ENCODE measurements at regions not wholly inside any gene's neighbourhood (a gene's known extent, or its start where the extent isn't known, plus 50 kb on each side); places are given as distances from the start of the nearest gene placed in this dataset.

DNA sequence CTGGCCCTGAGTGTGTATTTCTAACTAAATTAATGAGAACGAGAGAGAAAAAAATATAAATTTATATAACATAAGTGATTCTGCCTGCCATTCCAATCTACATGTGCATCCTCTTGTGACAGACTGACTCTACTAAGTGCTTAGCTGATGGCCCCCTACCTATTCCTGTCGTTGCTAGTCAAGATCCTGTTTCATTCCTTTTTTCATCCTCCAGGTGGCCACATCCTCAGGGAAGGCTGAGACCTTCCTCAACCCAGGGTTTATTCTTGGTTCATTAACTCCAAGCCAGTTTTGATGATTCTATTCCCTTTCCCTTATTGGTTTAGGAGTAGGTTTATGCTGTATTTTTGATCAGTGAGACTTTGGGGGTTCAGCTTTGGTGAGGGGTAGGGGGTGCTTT, 201.3 kb downstream of the C9orf152 start:
- TF ChIP-seq CHD4 (IDR thresholded peaks at IDR 0.05), result no peak
- TF ChIP-seq EED (IDR thresholded peaks at IDR 0.05; ENCODE audit: low read depth), result no peak
- no peak for TF ChIP-seq HDAC6 (IDR thresholded peaks at IDR 0.05; ENCODE audit: unreplicated experiment)
- TF ChIP-seq FOS (IDR thresholded peaks at IDR 0.05; ENCODE audit: borderline replicate concordance, extremely low read depth, insufficient read length), result no peak
- no peak for TF ChIP-seq POLR2AphosphoS5 (IDR thresholded peaks at IDR 0.05; ENCODE audit: low read length)
- TF ChIP-seq POLR2AphosphoS2 (IDR thresholded peaks at IDR 0.05; ENCODE audit: low read depth, low read length), result no peak
- TF ChIP-seq HCFC1 (IDR thresholded peaks at IDR 0.05; ENCODE audit: low read length), result no peak
- no peak for TF ChIP-seq RFX5 (IDR thresholded peaks at IDR 0.05; ENCODE audit: low read depth, low read length)
- TF ChIP-seq, protein P1, sequence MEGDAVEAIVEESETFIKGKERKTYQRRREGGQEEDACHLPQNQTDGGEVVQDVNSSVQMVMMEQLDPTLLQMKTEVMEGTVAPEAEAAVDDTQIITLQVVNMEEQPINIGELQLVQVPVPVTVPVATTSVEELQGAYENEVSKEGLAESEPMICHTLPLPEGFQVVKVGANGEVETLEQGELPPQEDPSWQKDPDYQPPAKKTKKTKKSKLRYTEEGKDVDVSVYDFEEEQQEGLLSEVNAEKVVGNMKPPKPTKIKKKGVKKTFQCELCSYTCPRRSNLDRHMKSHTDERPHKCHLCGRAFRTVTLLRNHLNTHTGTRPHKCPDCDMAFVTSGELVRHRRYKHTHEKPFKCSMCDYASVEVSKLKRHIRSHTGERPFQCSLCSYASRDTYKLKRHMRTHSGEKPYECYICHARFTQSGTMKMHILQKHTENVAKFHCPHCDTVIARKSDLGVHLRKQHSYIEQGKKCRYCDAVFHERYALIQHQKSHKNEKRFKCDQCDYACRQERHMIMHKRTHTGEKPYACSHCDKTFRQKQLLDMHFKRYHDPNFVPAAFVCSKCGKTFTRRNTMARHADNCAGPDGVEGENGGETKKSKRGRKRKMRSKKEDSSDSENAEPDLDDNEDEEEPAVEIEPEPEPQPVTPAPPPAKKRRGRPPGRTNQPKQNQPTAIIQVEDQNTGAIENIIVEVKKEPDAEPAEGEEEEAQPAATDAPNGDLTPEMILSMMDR (IDR thresholded peaks at IDR 0.05 in 2 of 3, conservative IDR thresholded peaks at IDR 0.05 in 1 of 3; ENCODE audit: control insufficient read depth in 2 of 3, extremely low read depth in 1 of 3, insufficient read depth in 1 of 3, low read depth in 3 of 3, low read length in 3 of 3), result no peak
- no peak for TF ChIP-seq RAD21 (IDR thresholded peaks at IDR 0.05; ENCODE audit: insufficient read depth, low read depth, low read length)
- TF ChIP-seq NFYB (IDR thresholded peaks at IDR 0.05; ENCODE audit: insufficient read depth, low read depth, low read length), result no peak
